Right lobe of liver (tissue), 4 donors: ENCODE measurements at regions not wholly inside any gene's neighbourhood (a gene's known extent, or its start where the extent isn't known, plus 50 kb on each side); places are given as distances from the start of the nearest gene placed in this dataset.

Experiments
- POLR2A ChIP-seq: fragments of 450-650 bp; IDR thresholded peaks from one replicate; pipeline ENCODE4 v1.6.1; 2017; ENCODE audit warnings: antibody characterized with exemption, mild to moderate bottlenecking
- TF ChIP-seq, protein P1 (sequence below), 4 donors: fragments of 200-600 bp in 3 of 4; fragments of 450-650 bp in 1 of 4; IDR thresholded peaks; one replicate each; pipeline versions ENCODE4 v1.5.1 to v1.8.0; 2016 to 2022; ENCODE audit warnings: antibody characterized with exemption in 4 of 4, mild to moderate bottlenecking in 2 of 4
- donor health status: DM: no; HTN: no; CAD: no.
- donor health status: DM: no; HTN: no; CAD: no.
- donor health status: DM: no; HTN: yes; CAD: no.

DNA sequence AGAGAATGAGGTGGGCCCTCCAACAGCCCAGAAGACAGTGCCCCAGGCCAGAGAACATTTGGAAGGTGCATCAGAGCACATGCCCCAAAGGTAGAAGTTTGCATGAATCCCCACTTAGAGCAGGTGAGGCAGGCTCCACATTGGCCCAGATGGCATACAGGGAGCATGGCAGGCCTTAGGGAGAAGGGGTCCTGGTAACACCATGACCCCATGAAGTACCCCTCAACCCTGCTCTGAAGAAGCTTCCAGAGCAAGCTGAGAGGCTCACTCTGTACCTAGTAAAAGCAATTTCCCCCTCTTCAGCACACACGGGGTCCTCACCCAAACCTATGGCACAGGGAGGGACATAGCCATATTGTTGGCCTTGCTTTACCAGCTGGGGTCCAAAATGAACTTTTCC, 162.6 kb downstream of the BUB3 start:
- no peak for TF ChIP-seq POLR2A
- TF ChIP-seq, protein P1, sequence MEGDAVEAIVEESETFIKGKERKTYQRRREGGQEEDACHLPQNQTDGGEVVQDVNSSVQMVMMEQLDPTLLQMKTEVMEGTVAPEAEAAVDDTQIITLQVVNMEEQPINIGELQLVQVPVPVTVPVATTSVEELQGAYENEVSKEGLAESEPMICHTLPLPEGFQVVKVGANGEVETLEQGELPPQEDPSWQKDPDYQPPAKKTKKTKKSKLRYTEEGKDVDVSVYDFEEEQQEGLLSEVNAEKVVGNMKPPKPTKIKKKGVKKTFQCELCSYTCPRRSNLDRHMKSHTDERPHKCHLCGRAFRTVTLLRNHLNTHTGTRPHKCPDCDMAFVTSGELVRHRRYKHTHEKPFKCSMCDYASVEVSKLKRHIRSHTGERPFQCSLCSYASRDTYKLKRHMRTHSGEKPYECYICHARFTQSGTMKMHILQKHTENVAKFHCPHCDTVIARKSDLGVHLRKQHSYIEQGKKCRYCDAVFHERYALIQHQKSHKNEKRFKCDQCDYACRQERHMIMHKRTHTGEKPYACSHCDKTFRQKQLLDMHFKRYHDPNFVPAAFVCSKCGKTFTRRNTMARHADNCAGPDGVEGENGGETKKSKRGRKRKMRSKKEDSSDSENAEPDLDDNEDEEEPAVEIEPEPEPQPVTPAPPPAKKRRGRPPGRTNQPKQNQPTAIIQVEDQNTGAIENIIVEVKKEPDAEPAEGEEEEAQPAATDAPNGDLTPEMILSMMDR (IDR thresholded peaks at IDR 0.05): no peak
